Tibial nerve (tissue), 4 donors: ENCODE measurements at regions not wholly inside any gene's neighbourhood (a gene's known extent, or its start where the extent isn't known, plus 50 kb on each side); places are given as distances from the start of the nearest gene placed in this dataset.

Experiments used
- CTCF ChIP-seq, 5 experiments: fragments of 200-600 bp in 3 of 5; fragments of 450-650 bp in 2 of 5; sonication (generic) in 3 of 5; IDR thresholded peaks; one replicate each; pipeline ENCODE4 v1.5.1; 2016 to 2019; ENCODE audit warnings: antibody characterized with exemption in 5 of 5, mild to moderate bottlenecking in 3 of 5, moderate library complexity in 2 of 5
- EP300 ChIP-seq, 2 donors: sonication (generic); formaldehyde crosslinking; IDR thresholded peaks; one replicate each; pipeline ENCODE4 v1.6.1; 2017; ENCODE audit warnings: antibody characterized with exemption in 2 of 2, mild to moderate bottlenecking in 1 of 2
- POLR2A ChIP-seq, 2 donors: fragments of 450-650 bp; IDR thresholded peaks; one replicate each; pipeline ENCODE4 v1.6.1; 2017; ENCODE audit warnings: antibody characterized with exemption in 2 of 2, mild to moderate bottlenecking in 2 of 2, moderate library complexity in 2 of 2

GRCh38 chr1:80876035-80876434, 924.7 kb upstream of the ADGRL2 start:
- TF ChIP-seq EP300 (IDR thresholded peaks at IDR 0.05) = no peak
- TF ChIP-seq CTCF (IDR thresholded peaks at IDR 0.05) = no peak
- no peak for TF ChIP-seq POLR2A (IDR thresholded peaks at IDR 0.05)
